ENCODE measurements at regions not wholly inside any gene's neighbourhood (a gene's known extent, or its start where the extent isn't known, plus 50 kb on each side); places are given as distances from the start of the nearest gene placed in this dataset.

DNA sequence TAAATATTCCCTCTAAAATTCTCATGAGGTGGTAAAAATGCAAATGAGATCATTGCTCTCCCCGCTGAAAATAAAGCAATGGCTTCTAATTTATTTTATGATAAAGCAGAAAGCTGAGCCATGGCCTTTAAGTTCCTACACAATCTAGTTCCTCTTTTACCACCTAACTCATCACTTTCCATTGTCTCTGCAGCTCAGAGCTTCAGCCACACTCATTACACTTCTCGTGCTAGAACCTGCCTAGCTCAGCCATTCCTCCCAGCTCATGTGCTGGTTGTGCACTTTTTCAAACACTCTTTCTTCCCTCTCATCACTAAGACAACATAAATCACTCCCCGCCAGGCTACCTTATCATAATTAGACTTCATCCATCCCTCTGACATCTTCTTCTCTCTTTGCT is 1112.1 kb upstream of the PRKX start:
- H3K4me1 ChIP-seq (ENCODE audit: control insufficient read depth, low read length) = no peaks in the 10 kb centered on the region
- H4K20me1 ChIP-seq (ENCODE audit: control insufficient read depth, insufficient read depth, low read depth, low read length) = no peaks in the 10 kb centered on the region
- no peak overlapping the region for H3K4me3 ChIP-seq (ENCODE audit: low read length)
- no peaks in the 10 kb centered on the region for H3K79me2 ChIP-seq (ENCODE audit: control insufficient read depth, low read length)
- H3K27me3 ChIP-seq (ENCODE audit: control insufficient read depth, low read length) = no peaks in the 10 kb centered on the region
- H3K9me2 ChIP-seq (replicated peaks; ENCODE audit: control insufficient read depth, low read length) = no peaks in the 10 kb centered on the region
- no peak overlapping the region for H3K27ac ChIP-seq (ENCODE audit: low read depth, low read length)
- no peaks in the 10 kb centered on the region for H3K36me3 ChIP-seq (ENCODE audit: control insufficient read depth, low read length)
- no peaks in the 10 kb centered on the region for H3K9me3 ChIP-seq (ENCODE audit: control insufficient read depth, insufficient read depth, low read length)
- H3K4me2 ChIP-seq (ENCODE audit: low read length) = no peak overlapping the region
- no peak for TF ChIP-seq EZH2phosphoT487 (IDR thresholded peaks at IDR 0.05; ENCODE audit: borderline replicate concordance, low read length)
- TF ChIP-seq, protein P1, sequence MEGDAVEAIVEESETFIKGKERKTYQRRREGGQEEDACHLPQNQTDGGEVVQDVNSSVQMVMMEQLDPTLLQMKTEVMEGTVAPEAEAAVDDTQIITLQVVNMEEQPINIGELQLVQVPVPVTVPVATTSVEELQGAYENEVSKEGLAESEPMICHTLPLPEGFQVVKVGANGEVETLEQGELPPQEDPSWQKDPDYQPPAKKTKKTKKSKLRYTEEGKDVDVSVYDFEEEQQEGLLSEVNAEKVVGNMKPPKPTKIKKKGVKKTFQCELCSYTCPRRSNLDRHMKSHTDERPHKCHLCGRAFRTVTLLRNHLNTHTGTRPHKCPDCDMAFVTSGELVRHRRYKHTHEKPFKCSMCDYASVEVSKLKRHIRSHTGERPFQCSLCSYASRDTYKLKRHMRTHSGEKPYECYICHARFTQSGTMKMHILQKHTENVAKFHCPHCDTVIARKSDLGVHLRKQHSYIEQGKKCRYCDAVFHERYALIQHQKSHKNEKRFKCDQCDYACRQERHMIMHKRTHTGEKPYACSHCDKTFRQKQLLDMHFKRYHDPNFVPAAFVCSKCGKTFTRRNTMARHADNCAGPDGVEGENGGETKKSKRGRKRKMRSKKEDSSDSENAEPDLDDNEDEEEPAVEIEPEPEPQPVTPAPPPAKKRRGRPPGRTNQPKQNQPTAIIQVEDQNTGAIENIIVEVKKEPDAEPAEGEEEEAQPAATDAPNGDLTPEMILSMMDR (IDR thresholded peaks at IDR 0.05; ENCODE audit: low read depth, low read length, poor library complexity, severe bottlenecking) = no peak
- no peaks in the 10 kb centered on the region for H3F3A ChIP-seq (ENCODE audit: control insufficient read depth, insufficient read depth)

- H3K4me2 ChIP-seq (ENCODE audit: low read length) = no peak overlapping the region
- no peak overlapping the region for H3K4me3 ChIP-seq (ENCODE audit: low read length)
Measured at GRCh38 chrX:4809571-4809970, 1096.1 kb upstream of the PRKX start.

GRCh38 chrX:4805502-4805901 is 1092.1 kb upstream of the PRKX start:
- H3K79me2 ChIP-seq (ENCODE audit: control insufficient read depth, low read length) = no peaks in the 10 kb centered on the region
- H3K36me3 ChIP-seq (ENCODE audit: control insufficient read depth, low read length) = no peaks in the 10 kb centered on the region
- no peak overlapping the region for H3K27ac ChIP-seq (ENCODE audit: low read depth, low read length)
- no peaks in the 10 kb centered on the region for H3K9me3 ChIP-seq (ENCODE audit: control insufficient read depth, insufficient read depth, low read length)
- no peaks in the 10 kb centered on the region for H3K27me3 ChIP-seq (ENCODE audit: control insufficient read depth, low read length)
- H3K4me3 ChIP-seq (ENCODE audit: low read length) = no peak overlapping the region
- no peaks in the 10 kb centered on the region for H3F3A ChIP-seq (ENCODE audit: control insufficient read depth, insufficient read depth)
- no peak for TF ChIP-seq EZH2phosphoT487 (IDR thresholded peaks at IDR 0.05; ENCODE audit: borderline replicate concordance, low read length)
- TF ChIP-seq, protein P1 (IDR thresholded peaks at IDR 0.05; ENCODE audit: low read depth, low read length, poor library complexity, severe bottlenecking) = no peak
- no peak overlapping the region for H3K4me2 ChIP-seq (ENCODE audit: low read length)
- no peaks in the 10 kb centered on the region for H4K20me1 ChIP-seq (ENCODE audit: control insufficient read depth, insufficient read depth, low read depth, low read length)
- no peaks in the 10 kb centered on the region for H3K4me1 ChIP-seq (ENCODE audit: control insufficient read depth, low read length)
- H3K9me2 ChIP-seq (replicated peaks; ENCODE audit: control insufficient read depth, low read length) = no peaks in the 10 kb centered on the region

More at GRCh38 chrX:4809571-4809970, 1096.1 kb upstream of the PRKX start:
- H3K9me2 ChIP-seq (replicated peaks; ENCODE audit: control insufficient read depth, low read length) = no peaks in the 10 kb centered on the region
- TF ChIP-seq, protein P1 (IDR thresholded peaks at IDR 0.05; ENCODE audit: low read depth, low read length, poor library complexity, severe bottlenecking) = no peak
- no peak for TF ChIP-seq EZH2phosphoT487 (IDR thresholded peaks at IDR 0.05; ENCODE audit: borderline replicate concordance, low read length)
- no peaks in the 10 kb centered on the region for H4K20me1 ChIP-seq (ENCODE audit: control insufficient read depth, insufficient read depth, low read depth, low read length)
- H3K9me3 ChIP-seq (ENCODE audit: control insufficient read depth, insufficient read depth, low read length) = no peaks in the 10 kb centered on the region
- H3F3A ChIP-seq (ENCODE audit: control insufficient read depth, insufficient read depth) = no peaks in the 10 kb centered on the region
- H3K36me3 ChIP-seq (ENCODE audit: control insufficient read depth, low read length) = no peaks in the 10 kb centered on the region
- H3K79me2 ChIP-seq (ENCODE audit: control insufficient read depth, low read length) = no peaks in the 10 kb centered on the region
- no peaks in the 10 kb centered on the region for H3K27me3 ChIP-seq (ENCODE audit: control insufficient read depth, low read length)
- H3K27ac ChIP-seq (ENCODE audit: low read depth, low read length) = no peak overlapping the region
- no peaks in the 10 kb centered on the region for H3K4me1 ChIP-seq (ENCODE audit: control insufficient read depth, low read length)

DNA sequence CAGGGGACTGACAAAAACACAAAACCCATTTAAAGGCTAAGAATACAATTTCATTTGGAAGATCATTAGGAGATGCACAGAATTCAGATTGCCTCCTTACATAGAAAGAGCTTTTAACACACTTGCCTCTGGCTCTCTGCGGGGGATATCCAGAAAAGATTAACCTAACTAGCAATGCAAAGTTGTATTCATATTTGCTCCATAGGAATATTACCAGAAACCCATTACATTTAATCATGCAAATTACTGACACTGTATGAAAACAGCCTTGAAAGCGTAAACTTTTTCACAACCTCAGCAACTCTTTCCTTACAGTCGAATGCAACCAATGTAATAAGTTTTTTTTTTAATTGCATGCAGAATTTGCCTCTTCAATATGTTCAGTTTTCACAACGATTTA is 1087.3 kb upstream of the PRKX start:
- Histone ChIP-seq H3K27me3 (ENCODE audit: control insufficient read depth, low read length) (no peaks in the 10 kb centered on the region), H3K4me1 (ENCODE audit: control insufficient read depth, low read length) (no peaks in the 10 kb centered on the region), H3K36me3 (ENCODE audit: control insufficient read depth, low read length) (no peaks in the 10 kb centered on the region), H3K4me3 (ENCODE audit: low read length) (no peak overlapping the region), H3K27ac (ENCODE audit: low read depth, low read length) (no peak overlapping the region), H4K20me1 (ENCODE audit: control insufficient read depth, insufficient read depth, low read depth, low read length) (no peaks in the 10 kb centered on the region), H3K9me3 (ENCODE audit: control insufficient read depth, insufficient read depth, low read length) (no peaks in the 10 kb centered on the region), H3K79me2 (ENCODE audit: control insufficient read depth, low read length) (no peaks in the 10 kb centered on the region), H3K4me2 (ENCODE audit: low read length) (no peak overlapping the region), H3K9me2 (replicated peaks; ENCODE audit: control insufficient read depth, low read length) (no peaks in the 10 kb centered on the region), H3F3A (ENCODE audit: control insufficient read depth, insufficient read depth) (no peaks in the 10 kb centered on the region)
- TF ChIP-seq EZH2phosphoT487 (IDR thresholded peaks at IDR 0.05; ENCODE audit: borderline replicate concordance, low read length) = no peak
- TF ChIP-seq, protein P1 (IDR thresholded peaks at IDR 0.05; ENCODE audit: low read depth, low read length, poor library complexity, severe bottlenecking) = no peak

Measured in DOHH2 (cell line).